ENCODE measurements at regions not wholly inside any gene's neighbourhood (a gene's known extent, or its start where the extent isn't known, plus 50 kb on each side); places are given as distances from the start of the nearest gene placed in this dataset.
"Not testable (repeated sequence)": the region's sequence is repeated elsewhere in the genome, so short reads cannot be mapped to it uniquely, and the experiment has no call there.

DNA sequence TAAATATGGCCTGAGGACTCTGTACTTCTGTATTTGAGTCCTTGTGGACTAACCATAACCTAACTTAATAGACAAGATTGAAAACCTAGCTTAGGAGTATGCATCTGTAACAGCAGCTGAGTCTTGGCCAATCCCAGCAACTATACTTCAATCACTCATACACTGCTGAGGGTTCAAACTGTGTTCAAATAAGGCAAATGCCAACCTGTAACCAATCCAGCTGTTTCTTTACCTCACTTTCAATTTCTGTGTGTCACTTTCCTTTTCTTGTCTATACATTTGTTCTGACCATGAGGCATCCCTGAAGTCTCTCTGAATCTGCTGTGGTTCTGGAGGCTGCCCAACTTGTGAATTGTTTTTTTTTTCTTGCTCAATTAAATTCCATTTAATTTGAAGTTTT lies 57.9 kb upstream of the GOLGA8O start:
- TF ChIP-seq, protein P1, sequence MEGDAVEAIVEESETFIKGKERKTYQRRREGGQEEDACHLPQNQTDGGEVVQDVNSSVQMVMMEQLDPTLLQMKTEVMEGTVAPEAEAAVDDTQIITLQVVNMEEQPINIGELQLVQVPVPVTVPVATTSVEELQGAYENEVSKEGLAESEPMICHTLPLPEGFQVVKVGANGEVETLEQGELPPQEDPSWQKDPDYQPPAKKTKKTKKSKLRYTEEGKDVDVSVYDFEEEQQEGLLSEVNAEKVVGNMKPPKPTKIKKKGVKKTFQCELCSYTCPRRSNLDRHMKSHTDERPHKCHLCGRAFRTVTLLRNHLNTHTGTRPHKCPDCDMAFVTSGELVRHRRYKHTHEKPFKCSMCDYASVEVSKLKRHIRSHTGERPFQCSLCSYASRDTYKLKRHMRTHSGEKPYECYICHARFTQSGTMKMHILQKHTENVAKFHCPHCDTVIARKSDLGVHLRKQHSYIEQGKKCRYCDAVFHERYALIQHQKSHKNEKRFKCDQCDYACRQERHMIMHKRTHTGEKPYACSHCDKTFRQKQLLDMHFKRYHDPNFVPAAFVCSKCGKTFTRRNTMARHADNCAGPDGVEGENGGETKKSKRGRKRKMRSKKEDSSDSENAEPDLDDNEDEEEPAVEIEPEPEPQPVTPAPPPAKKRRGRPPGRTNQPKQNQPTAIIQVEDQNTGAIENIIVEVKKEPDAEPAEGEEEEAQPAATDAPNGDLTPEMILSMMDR (IDR thresholded peaks at IDR 0.05) = not testable (repeated sequence)
- not testable (repeated sequence) for TF ChIP-seq POLR2AphosphoS5 (IDR thresholded peaks at IDR 0.05; ENCODE audit: low read depth, low read length)
- TF ChIP-seq, protein P2, sequence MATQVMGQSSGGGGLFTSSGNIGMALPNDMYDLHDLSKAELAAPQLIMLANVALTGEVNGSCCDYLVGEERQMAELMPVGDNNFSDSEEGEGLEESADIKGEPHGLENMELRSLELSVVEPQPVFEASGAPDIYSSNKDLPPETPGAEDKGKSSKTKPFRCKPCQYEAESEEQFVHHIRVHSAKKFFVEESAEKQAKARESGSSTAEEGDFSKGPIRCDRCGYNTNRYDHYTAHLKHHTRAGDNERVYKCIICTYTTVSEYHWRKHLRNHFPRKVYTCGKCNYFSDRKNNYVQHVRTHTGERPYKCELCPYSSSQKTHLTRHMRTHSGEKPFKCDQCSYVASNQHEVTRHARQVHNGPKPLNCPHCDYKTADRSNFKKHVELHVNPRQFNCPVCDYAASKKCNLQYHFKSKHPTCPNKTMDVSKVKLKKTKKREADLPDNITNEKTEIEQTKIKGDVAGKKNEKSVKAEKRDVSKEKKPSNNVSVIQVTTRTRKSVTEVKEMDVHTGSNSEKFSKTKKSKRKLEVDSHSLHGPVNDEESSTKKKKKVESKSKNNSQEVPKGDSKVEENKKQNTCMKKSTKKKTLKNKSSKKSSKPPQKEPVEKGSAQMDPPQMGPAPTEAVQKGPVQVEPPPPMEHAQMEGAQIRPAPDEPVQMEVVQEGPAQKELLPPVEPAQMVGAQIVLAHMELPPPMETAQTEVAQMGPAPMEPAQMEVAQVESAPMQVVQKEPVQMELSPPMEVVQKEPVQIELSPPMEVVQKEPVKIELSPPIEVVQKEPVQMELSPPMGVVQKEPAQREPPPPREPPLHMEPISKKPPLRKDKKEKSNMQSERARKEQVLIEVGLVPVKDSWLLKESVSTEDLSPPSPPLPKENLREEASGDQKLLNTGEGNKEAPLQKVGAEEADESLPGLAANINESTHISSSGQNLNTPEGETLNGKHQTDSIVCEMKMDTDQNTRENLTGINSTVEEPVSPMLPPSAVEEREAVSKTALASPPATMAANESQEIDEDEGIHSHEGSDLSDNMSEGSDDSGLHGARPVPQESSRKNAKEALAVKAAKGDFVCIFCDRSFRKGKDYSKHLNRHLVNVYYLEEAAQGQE (IDR thresholded peaks at IDR 0.05; ENCODE audit: insufficient read depth in 1 of 2, low read depth in 2 of 2, low read length in 1 of 2) = not testable (repeated sequence)
